HCT116 (cell line): ENCODE measurements at regions not wholly inside any gene's neighbourhood (a gene's known extent, or its start where the extent isn't known, plus 50 kb on each side); places are given as distances from the start of the nearest gene placed in this dataset.

Experiments used
- ATAC-seq: fragments of 200-7000 bp; cut with Tn5 transposase; 2 replicates; pipeline ENCODE4 v1.9.1; 2020; ENCODE audit warnings: mild to moderate bottlenecking, moderate library complexity
- BruUV-seq: library from RNA; stranded (reverse); fragments of 400-500 nt; replicated peaks from 2 replicates; lab custom pipeline; 2021; lab: Mats Ljungman, UMichigan
- CTCF ChIA-PET: fragments of 300-600 bp; sonication (Branson Sonifier 250); formaldehyde crosslinking; loops from one replicate; lab custom pipeline; 2021; ENCODE audit warnings: antibody characterized with exemption; lab: Charles Lee
- POLR2A ChIA-PET: fragments of 300-600, 350-600 bp; sonication (Branson Sonifier 250); formaldehyde crosslinking; loops from one replicate; lab custom pipeline; 2021; ENCODE audit warnings: antibody characterized with exemption; lab: Charles Lee
- RAD21 ChIA-PET, 2 experiments: fragments of 300-600 bp; sonication (Branson Sonifier 250); formaldehyde crosslinking; loops; one replicate each; lab custom pipeline; 2023; ENCODE audit warnings: low total read pairs in 2 of 2; ENCODE audit not compliant: uncharacterized antibody in 2 of 2, unreplicated experiment in 2 of 2, low non-redundant PET in 1 of 2; lab: Charles Lee
- DNase-seq: peaks from one replicate; pipeline ENCODE4 v3.0.0-alpha.2; 2010; ENCODE audit warnings: low read depth, low spot score
- H2AFZ ChIP-seq: fragments of 200-600 bp; shearing (Covaris generic), sonication (generic); 2 replicates; pipeline ENCODE4 v1.6.1; 2017; ENCODE audit warnings: low read depth, mixed run types, mixed read lengths, antibody characterized with exemption, low read length; ENCODE audit not compliant: poor library complexity, severe bottlenecking
- H3K27ac ChIP-seq: 2 replicates; pipeline ENCODE4 v1.5.1; 2012; ENCODE audit warnings: low read depth, low read length
- H3K27me3 ChIP-seq: fragments of 200-600 bp; sonication (generic); 2 replicates; pipeline ENCODE4 v1.6.1; 2016; ENCODE audit warnings: mixed run types, low read length, mixed read lengths; ENCODE audit not compliant: insufficient read depth
- H3K36me3 ChIP-seq, 2 experiments: fragments of 200-500 bp in 1 of 2; fragments of 200-600 bp in 1 of 2; sonication (Bioruptor generic) in 1 of 2; sonication (generic) in 1 of 2; 2 replicates each; pipeline versions ENCODE4 v1.5.1 to v1.6.1; 2014 to 2016; ENCODE audit warnings: low read length in 2 of 2, inconsistent platforms in 1 of 2, mixed read lengths in 1 of 2, mixed run types in 1 of 2; ENCODE audit not compliant: insufficient read depth in 2 of 2, control insufficient read depth in 1 of 2
- H3K4me1 ChIP-seq, 2 experiments: fragments of 200-600 bp in 1 of 2; sonication (generic) in 1 of 2; 2 replicates each; pipeline versions ENCODE4 v1.5.1 to v1.6.1; 2012 to 2017; ENCODE audit warnings: low read length in 2 of 2, inconsistent platforms in 1 of 2, mild to moderate bottlenecking in 1 of 2, mixed read lengths in 1 of 2, mixed run types in 1 of 2, moderate library complexity in 1 of 2; ENCODE audit not compliant: insufficient read depth in 2 of 2, control insufficient read depth in 1 of 2
- H3K4me2 ChIP-seq: fragments of 200-600 bp; sonication (generic); 2 replicates; pipeline ENCODE4 v1.6.1; 2017; ENCODE audit warnings: mixed run types, low read length, mixed read lengths
- H3K4me3 ChIP-seq, 2 experiments: fragments of 200-600 bp in 1 of 2; sonication (generic) in 1 of 2; replicated peaks in 1 of 2; 2 replicates each; pipeline ENCODE4 v1.5.1; 2011 to 2016; ENCODE audit warnings: low read length in 2 of 2, control low read depth in 1 of 2, low read depth in 1 of 2, mild to moderate bottlenecking in 1 of 2, mixed read lengths in 1 of 2, mixed run types in 1 of 2
- H3K79me2 ChIP-seq: fragments of 200-600 bp; sonication (generic); 2 replicates; pipeline ENCODE4 v1.6.1; 2017; ENCODE audit warnings: mild to moderate bottlenecking, mixed run types, low read length, moderate library complexity, mixed read lengths; ENCODE audit not compliant: insufficient read depth
- H3K9ac ChIP-seq: fragments of 200-600 bp; sonication (generic); 2 replicates; pipeline ENCODE4 v1.6.1; 2016; ENCODE audit warnings: low read length, mixed read lengths
- H3K9me2 ChIP-seq: fragments of 200-600 bp; sonication (generic), shearing (Covaris generic); 2 replicates; pipeline ENCODE4 v1.6.1; 2017; ENCODE audit warnings: mixed run types, mild to moderate bottlenecking, moderate library complexity; ENCODE audit not compliant: insufficient read depth
- H3K9me3 ChIP-seq, 2 experiments: fragments of 200-500 bp in 1 of 2; fragments of 200-600 bp in 1 of 2; sonication (Bioruptor generic) in 1 of 2; sonication (generic) in 1 of 2; 2 replicates each; pipeline ENCODE4 v1.6.1; 2014 to 2017; ENCODE audit warnings: low read length in 2 of 2, mixed read lengths in 2 of 2, inconsistent platforms in 1 of 2, low read depth in 1 of 2, mild to moderate bottlenecking in 1 of 2, mixed run types in 1 of 2, moderate library complexity in 1 of 2; ENCODE audit not compliant: control insufficient read depth in 1 of 2, insufficient read depth in 1 of 2
- H4K20me1 ChIP-seq: fragments of 200-600 bp; sonication (generic), shearing (Covaris generic); 2 replicates; pipeline ENCODE4 v1.6.1; 2017; ENCODE audit warnings: mixed run types, mild to moderate bottlenecking, moderate library complexity; ENCODE audit not compliant: insufficient read depth
- CBX3 ChIP-seq: IDR thresholded peaks from 2 replicates; pipeline ENCODE4 v1.6.1; 2012; ENCODE audit warnings: low read depth
- EGR1 ChIP-seq: IDR thresholded peaks from 2 replicates; pipeline ENCODE4 v1.6.1; 2012; ENCODE audit warnings: low read depth
- ELF1 ChIP-seq: IDR thresholded peaks from 2 replicates; pipeline ENCODE4 v1.6.1; 2012; ENCODE audit warnings: low read depth, borderline replicate concordance
- EZH2 ChIP-seq: fragments of 200-600 bp; sonication (generic); IDR thresholded peaks from 2 replicates; pipeline ENCODE4 v1.6.1; 2017; ENCODE audit warnings: antibody characterized with exemption, mixed run types
- EZH2phosphoT487 ChIP-seq: fragments of 200-600 bp; IDR thresholded peaks from 2 replicates; pipeline ENCODE4 v1.6.1; 2018; ENCODE audit warnings: antibody characterized with exemption, borderline replicate concordance
- FOSL1 ChIP-seq: IDR thresholded peaks from 2 replicates; pipeline ENCODE4 v1.6.1; 2012; ENCODE audit warnings: low read depth
- JUND ChIP-seq: IDR thresholded peaks from 2 replicates; pipeline ENCODE4 v1.6.1; 2012
- POLR2AphosphoS5 ChIP-seq: IDR thresholded peaks from 2 replicates; pipeline ENCODE4 v1.6.1; 2011; ENCODE audit warnings: mild to moderate bottlenecking, low read depth, low read length, moderate library complexity
- RAD21 ChIP-seq: IDR thresholded peaks from 2 replicates; pipeline ENCODE4 v1.6.1; 2012; ENCODE audit warnings: low read depth, mild to moderate bottlenecking
- SIN3A ChIP-seq: IDR thresholded peaks from 2 replicates; pipeline ENCODE4 v1.6.1; 2012; ENCODE audit warnings: low read depth
- SP1 ChIP-seq: IDR thresholded peaks from 2 replicates; pipeline ENCODE4 v1.6.1; 2012; ENCODE audit warnings: low read depth
- SRF ChIP-seq: IDR thresholded peaks from 2 replicates; pipeline ENCODE4 v1.6.1; 2012; ENCODE audit warnings: low read depth
- TCF7L2 ChIP-seq: IDR thresholded peaks from 2 replicates; pipeline ENCODE4 v1.7.0; 2011; ENCODE audit warnings: borderline replicate concordance, inconsistent platforms; ENCODE audit not compliant: insufficient read depth, insufficient read length; ENCODE audit errors: extremely low read depth
- YY1 ChIP-seq: IDR thresholded peaks from 2 replicates; pipeline ENCODE4 v1.6.1; 2011; ENCODE audit warnings: low read length, low read depth, moderate library complexity, mild to moderate bottlenecking; ENCODE audit not compliant: insufficient replicate concordance; ENCODE audit errors: extremely low read depth
- ZFX ChIP-seq: fragments of 450-650 bp; IDR thresholded peaks from 2 replicates; pipeline ENCODE4 v1.6.1; 2017
- intact Hi-C: fragments of 100-400 bp; cut with micrococcal nuclease; formaldehyde crosslinking; loops from 2 replicates; pipeline ENCODE4 v1.10.0; 2022
- TF ChIP-seq, protein P1 (sequence below): IDR thresholded peaks from 2 replicates; pipeline ENCODE4 v1.6.1; 2012
- TF ChIP-seq, protein P2 (sequence below): IDR thresholded peaks from 2 replicates; pipeline ENCODE4 v1.6.1; 2011; ENCODE audit warnings: mild to moderate bottlenecking, low read length, moderate library complexity; ENCODE audit not compliant: insufficient replicate concordance; ENCODE audit errors: extremely low read depth

DNA sequence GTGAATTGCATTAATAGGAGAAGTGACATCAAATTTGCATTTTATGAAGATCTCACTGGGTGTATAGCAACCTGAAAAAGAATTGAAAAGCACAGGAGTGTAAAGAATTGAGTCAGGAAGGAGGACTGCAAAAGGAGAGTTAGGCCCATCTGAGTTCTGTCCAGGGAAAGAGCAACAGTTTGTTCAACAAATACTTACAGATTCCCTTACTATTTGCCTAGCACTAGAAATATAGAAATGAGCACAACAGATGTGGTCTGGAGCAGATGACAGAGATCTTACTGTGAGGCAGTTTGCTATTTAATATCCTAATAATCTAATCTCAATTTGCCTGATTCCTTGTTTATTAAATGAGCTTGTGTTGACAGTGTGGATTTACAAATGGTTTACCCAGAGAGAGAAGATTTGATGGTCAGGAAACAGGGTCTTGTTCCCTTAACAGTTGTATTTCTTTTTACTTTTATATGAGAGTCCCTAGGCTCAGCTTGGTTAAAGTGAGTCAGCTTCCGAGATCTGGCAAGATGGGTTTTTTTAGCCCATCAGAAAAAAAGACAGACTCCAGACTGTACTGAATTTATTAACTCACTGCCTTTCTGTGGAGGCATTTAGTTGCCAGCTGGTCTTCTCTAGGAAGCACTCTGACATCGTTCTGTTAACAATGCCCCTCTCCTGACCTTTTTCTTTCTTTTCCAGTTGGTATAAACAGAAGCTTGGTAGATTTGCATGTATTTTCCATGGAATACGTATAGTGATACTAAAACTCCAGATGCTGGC, 229.7 kb downstream of the TTC6 start:
- no peaks in the 10 kb centered on the region for H4K20me1 ChIP-seq
- no TSS peak for BruUV-seq
- POLR2A ChIA-PET, result no interaction called here
- no peak overlapping the region for H2AFZ ChIP-seq
- TF ChIP-seq SIN3A (no peak), EGR1 (no peak)
- ATAC-seq, result no peak
- H3K9me3 ChIP-seq, result peaks cover 0 to 4% of the 10 kb centered on the region in 2 experiments; a peak in 1 of 4 replicates
- RAD21 ChIA-PET, result no interaction called here
- intact Hi-C loops, result no loop called here
- no peak overlapping the region for H3K4me2 ChIP-seq
- no peak overlapping the region for H3K4me3 ChIP-seq
- DNase-seq, result no peak
- H3K27me3 ChIP-seq, result no peaks in the 10 kb centered on the region
- no peaks in the 10 kb centered on the region for H3K4me1 ChIP-seq
- H3K9ac ChIP-seq, result no peak overlapping the region
- H3K9me2 ChIP-seq, result no peaks in the 10 kb centered on the region
- CTCF ChIA-PET, result no interaction called here
- H3K79me2 ChIP-seq, result no peaks in the 10 kb centered on the region
- H3K36me3 ChIP-seq, result no peaks in the 10 kb centered on the region
- H3K27ac ChIP-seq, result no peak overlapping the region

DNA sequence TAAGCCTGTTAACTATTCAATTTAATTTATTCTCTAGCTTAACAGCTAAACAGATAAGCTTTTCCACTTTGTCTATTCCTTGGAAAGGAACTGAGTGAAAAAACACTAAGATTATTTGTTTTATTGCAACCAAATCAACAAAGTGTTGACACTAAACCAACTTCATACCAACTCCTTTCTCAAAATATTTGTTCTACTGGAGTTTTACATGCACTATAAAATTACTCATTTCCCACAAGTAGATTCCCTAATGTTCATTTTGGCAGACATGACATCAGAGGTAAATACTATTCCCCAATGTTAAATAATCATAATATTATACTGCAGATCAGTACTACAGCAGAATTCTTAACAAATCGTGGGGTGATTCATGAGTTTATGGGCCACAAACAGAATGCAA, 231.4 kb downstream of the TTC6 start:
- ATAC-seq (no peak), DNase-seq (no peak)
- Histone ChIP-seq H3K9ac (no peak overlapping the region), H3K9me2 (no peaks in the 10 kb centered on the region), H3K27me3 (no peaks in the 10 kb centered on the region), H4K20me1 (no peaks in the 10 kb centered on the region), H3K36me3 (no peaks in the 10 kb centered on the region), H2AFZ (no peak overlapping the region), H3K4me3 (no peak overlapping the region), H3K79me2 (no peaks in the 10 kb centered on the region), H3K4me2 (no peak overlapping the region), H3K27ac (no peak overlapping the region), H3K9me3 (peaks cover 0 to 8% of the 10 kb centered on the region in 2 experiments; a peak in 1 of 4 replicates), H3K4me1 (no peaks in the 10 kb centered on the region)
- intact Hi-C loops, result no loop called here
- RAD21 ChIA-PET, result no interaction called here
- TF ChIP-seq POLR2AphosphoS5 (no peak), CBX3 (no peak), EGR1 (no peak), SP1 (no peak), SIN3A (no peak), JUND (no peak), TCF7L2 (no peak), RAD21 (no peak), SRF (no peak), EZH2 (no peak), ZFX (no peak), FOSL1 (no peak), YY1 (no peak), EZH2phosphoT487 (no peak), ELF1 (no peak)
- TF ChIP-seq, protein P1, sequence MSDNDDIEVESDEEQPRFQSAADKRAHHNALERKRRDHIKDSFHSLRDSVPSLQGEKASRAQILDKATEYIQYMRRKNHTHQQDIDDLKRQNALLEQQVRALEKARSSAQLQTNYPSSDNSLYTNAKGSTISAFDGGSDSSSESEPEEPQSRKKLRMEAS, result no peak
- TF ChIP-seq, protein P2, sequence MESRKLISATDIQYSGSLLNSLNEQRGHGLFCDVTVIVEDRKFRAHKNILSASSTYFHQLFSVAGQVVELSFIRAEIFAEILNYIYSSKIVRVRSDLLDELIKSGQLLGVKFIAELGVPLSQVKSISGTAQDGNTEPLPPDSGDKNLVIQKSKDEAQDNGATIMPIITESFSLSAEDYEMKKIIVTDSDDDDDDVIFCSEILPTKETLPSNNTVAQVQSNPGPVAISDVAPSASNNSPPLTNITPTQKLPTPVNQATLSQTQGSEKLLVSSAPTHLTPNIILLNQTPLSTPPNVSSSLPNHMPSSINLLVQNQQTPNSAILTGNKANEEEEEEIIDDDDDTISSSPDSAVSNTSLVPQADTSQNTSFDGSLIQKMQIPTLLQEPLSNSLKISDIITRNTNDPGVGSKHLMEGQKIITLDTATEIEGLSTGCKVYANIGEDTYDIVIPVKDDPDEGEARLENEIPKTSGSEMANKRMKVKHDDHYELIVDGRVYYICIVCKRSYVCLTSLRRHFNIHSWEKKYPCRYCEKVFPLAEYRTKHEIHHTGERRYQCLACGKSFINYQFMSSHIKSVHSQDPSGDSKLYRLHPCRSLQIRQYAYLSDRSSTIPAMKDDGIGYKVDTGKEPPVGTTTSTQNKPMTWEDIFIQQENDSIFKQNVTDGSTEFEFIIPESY, result no peak
- CTCF ChIA-PET, result no interaction called here
- POLR2A ChIA-PET, result no interaction called here
- no TSS peak for BruUV-seq
